ENCODE measurements at regions not wholly inside any gene's neighbourhood (a gene's known extent, or its start where the extent isn't known, plus 50 kb on each side); places are given as distances from the start of the nearest gene placed in this dataset.
"Not testable (repeated sequence)": the region's sequence is repeated elsewhere in the genome, so short reads cannot be mapped to it uniquely, and the experiment has no call there.

DNA sequence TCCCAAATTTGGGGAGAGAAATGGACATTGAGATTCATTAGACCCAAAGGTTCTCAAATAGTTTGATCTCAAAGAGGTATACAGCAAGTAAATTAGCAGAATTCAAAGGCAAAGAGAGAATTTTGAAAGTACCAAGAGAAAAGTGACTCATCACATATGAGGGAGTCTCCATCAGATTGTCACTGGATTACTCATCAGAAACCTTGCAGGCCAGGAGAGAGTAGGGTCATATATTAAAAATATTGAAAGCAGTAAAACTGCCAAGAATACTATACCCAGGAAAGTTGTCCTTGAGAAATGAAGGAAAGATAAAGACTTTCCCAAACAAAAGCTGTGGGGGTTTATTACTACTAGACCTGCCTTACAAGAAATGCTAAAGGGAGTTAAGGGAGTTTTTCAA is 140.6 kb downstream of the TMEM168 start:
- no peaks in the 10 kb centered on the region for H3K4me1 ChIP-seq (ENCODE audit: control insufficient read depth in 2 of 2, insufficient read depth in 2 of 2, low read length in 2 of 2)
- no peak for DNase-seq (ENCODE audit: low read depth in 6 of 9, low spot score in 9 of 9)
- H3K27me3 ChIP-seq (ENCODE audit: control insufficient read depth in 2 of 2, insufficient read depth in 1 of 2, low read length in 1 of 2) = no peaks in the 10 kb centered on the region
- H3K9me3 ChIP-seq (ENCODE audit: control insufficient read depth in 2 of 2, insufficient read depth in 1 of 2, low read length in 1 of 2) = peaks cover 0 to 26% of the 10 kb centered on the region in 2 donors
- H3K27ac ChIP-seq (ENCODE audit: low read depth in 1 of 2, low read length in 1 of 2) = no peak overlapping the region
- H3K36me3 ChIP-seq (ENCODE audit: control insufficient read depth in 2 of 2, insufficient read depth in 2 of 2, low read length in 1 of 2) = no peaks in the 10 kb centered on the region
- no peak overlapping the region for H3K4me3 ChIP-seq (ENCODE audit: low read length in 2 of 2)

DNA sequence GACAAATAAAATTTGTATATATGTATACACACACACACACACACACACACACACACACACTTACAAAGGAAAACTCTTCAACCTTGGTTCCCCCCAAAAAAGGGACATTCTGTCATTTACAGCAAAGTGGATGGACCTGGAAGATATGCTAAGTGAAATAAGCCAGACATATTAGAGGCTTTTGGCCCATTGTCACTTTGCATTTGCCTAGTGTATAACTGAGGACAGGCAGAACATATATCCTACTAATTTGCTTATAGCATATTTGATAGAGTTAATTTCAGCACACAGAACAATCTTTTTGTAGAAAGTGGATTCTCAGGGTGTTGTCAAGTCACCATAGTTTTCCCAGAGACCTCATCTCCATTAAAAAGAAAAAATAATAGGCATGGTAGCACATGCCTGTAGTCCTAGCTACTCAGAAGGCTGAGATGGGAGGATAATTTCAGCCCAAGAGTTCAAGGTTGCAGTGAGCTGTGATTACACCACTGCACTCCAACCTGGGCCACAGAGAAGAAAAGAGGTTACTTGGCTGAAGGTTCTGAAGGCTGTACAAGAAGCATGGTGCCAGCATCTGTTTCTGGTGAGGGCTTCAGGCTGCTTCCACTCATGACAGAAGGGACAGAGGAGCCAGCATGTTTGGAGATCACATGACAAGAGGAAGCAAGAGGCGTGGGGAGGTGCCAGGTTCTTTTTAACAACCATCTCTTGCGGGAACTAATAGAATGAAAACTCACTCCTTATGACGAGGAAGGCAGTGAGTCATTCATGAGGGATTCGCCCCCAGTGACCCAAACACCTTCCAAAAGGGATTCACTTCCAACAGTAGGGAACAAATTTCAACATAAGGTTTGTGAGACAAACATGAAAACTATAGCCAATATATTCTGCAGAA is 135.6 kb downstream of the TMEM168 start:
- H3K27me3 ChIP-seq (ENCODE audit: control insufficient read depth in 2 of 2, insufficient read depth in 1 of 2, low read length in 1 of 2) = no peaks in the 10 kb centered on the region
- H3K9me3 ChIP-seq (ENCODE audit: control insufficient read depth in 2 of 2, insufficient read depth in 1 of 2, low read length in 1 of 2) = no peaks in the 10 kb centered on the region
- 82% methylated on average over 4 of the region's 4 CpGs for WGBS
- no peak overlapping the region for H3K4me3 ChIP-seq (ENCODE audit: low read length in 2 of 2)
- DNase-seq (ENCODE audit: low read depth in 6 of 9, low spot score in 9 of 9) = no peak
- H3K27ac ChIP-seq (ENCODE audit: low read depth in 1 of 2, low read length in 1 of 2) = no peak overlapping the region
- H3K36me3 ChIP-seq (ENCODE audit: control insufficient read depth in 2 of 2, insufficient read depth in 2 of 2, low read length in 1 of 2) = no peaks in the 10 kb centered on the region
- no peaks in the 10 kb centered on the region for H3K4me1 ChIP-seq (ENCODE audit: control insufficient read depth in 2 of 2, insufficient read depth in 2 of 2, low read length in 2 of 2)

DNA sequence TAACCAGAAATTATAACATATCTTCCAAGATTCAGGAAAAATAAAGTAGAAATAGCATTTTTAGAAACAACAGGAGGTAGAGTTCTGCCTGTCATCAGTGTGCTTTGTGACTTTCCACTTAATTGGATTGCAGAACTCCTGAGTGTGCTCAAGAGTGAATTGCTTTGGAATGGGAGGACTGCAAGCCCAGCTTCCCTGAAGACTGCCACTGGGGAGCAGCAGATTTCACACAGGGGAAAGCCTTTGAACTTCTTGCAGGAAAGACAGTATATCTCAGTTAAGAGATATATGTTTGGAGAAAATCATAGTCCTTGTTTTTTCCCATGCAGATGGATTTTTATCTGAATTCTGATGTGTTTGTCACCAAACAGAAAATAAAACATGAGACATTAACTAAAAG is 124.5 kb downstream of the TMEM168 start:
- Histone ChIP-seq H3K27me3 (ENCODE audit: control insufficient read depth in 2 of 2, insufficient read depth in 1 of 2, low read length in 1 of 2) (no peaks in the 10 kb centered on the region), H3K27ac (ENCODE audit: low read depth in 1 of 2, low read length in 1 of 2) (no peak overlapping the region), H3K4me1 (ENCODE audit: control insufficient read depth in 2 of 2, insufficient read depth in 2 of 2, low read length in 2 of 2) (no peaks in the 10 kb centered on the region), H3K36me3 (ENCODE audit: control insufficient read depth in 2 of 2, insufficient read depth in 2 of 2, low read length in 1 of 2) (no peaks in the 10 kb centered on the region), H3K9me3 (ENCODE audit: control insufficient read depth in 2 of 2, insufficient read depth in 1 of 2, low read length in 1 of 2) (no peaks in the 10 kb centered on the region), H3K4me3 (ENCODE audit: low read length in 2 of 2) (no peak overlapping the region)
- DNase-seq (ENCODE audit: low read depth in 6 of 9, low spot score in 9 of 9) = no peak

DNA sequence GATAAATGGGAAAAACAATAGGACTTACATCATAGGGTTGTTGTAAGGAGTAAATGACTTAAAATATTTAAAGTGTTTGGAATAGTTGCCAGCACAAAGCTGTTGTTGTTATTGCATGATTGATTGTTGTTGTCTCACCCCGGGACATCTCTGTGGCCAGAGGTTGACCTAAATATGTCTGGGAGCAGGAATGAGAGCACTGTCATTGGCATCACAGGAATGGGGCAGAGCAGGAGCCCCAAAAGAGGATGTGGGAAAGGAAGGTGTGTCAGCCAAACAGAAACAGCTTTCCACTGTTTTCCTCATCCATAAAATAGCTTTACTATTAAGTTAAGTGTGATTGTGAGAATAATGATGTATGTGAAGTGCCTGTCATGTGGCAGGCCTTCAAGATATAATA is 121.6 kb downstream of the TMEM168 start:
- Histone ChIP-seq H3K27ac (ENCODE audit: low read depth in 1 of 2, low read length in 1 of 2) (no peak overlapping the region), H3K27me3 (ENCODE audit: control insufficient read depth in 2 of 2, insufficient read depth in 1 of 2, low read length in 1 of 2) (no peaks in the 10 kb centered on the region), H3K4me1 (ENCODE audit: control insufficient read depth in 2 of 2, insufficient read depth in 2 of 2, low read length in 2 of 2) (no peaks in the 10 kb centered on the region), H3K4me3 (ENCODE audit: low read length in 2 of 2) (no peak overlapping the region), H3K36me3 (ENCODE audit: control insufficient read depth in 2 of 2, insufficient read depth in 2 of 2, low read length in 1 of 2) (no peaks in the 10 kb centered on the region), H3K9me3 (ENCODE audit: control insufficient read depth in 2 of 2, insufficient read depth in 1 of 2, low read length in 1 of 2) (no peaks in the 10 kb centered on the region)
- no peak for DNase-seq (ENCODE audit: low read depth in 6 of 9, low spot score in 9 of 9)
- 76% methylated on average over 1 of the region's 1 CpG for WGBS

DNA sequence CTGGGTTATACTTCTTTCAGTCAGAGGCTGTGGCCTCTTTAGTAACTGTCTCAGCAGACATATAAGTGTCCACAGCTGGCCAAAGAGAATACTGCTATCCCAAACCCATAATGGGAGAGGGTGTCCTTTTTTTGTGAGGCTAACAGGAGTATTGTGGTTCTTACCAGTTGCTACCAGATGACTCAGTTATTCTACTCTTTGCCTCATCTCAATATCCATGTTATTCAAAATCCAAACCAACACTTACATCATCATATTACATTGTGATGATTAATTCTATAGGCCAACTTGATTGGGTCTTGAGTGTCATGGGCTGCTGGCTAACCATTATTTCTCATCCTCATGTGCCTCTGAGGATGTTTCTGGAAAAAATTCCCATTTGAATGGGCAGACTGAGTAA is 120.9 kb downstream of the TMEM168 start:
- DNase-seq (ENCODE audit: low read depth in 6 of 9, low spot score in 9 of 9) = no peak
- H3K4me3 ChIP-seq (ENCODE audit: low read length in 2 of 2) = no peak overlapping the region
- H3K27ac ChIP-seq (ENCODE audit: low read depth in 1 of 2, low read length in 1 of 2) = no peak overlapping the region
- no peaks in the 10 kb centered on the region for H3K36me3 ChIP-seq (ENCODE audit: control insufficient read depth in 2 of 2, insufficient read depth in 2 of 2, low read length in 1 of 2)
- no peaks in the 10 kb centered on the region for H3K4me1 ChIP-seq (ENCODE audit: control insufficient read depth in 2 of 2, insufficient read depth in 2 of 2, low read length in 2 of 2)
- H3K9me3 ChIP-seq (ENCODE audit: control insufficient read depth in 2 of 2, insufficient read depth in 1 of 2, low read length in 1 of 2) = no peaks in the 10 kb centered on the region
- H3K27me3 ChIP-seq (ENCODE audit: control insufficient read depth in 2 of 2, insufficient read depth in 1 of 2, low read length in 1 of 2) = no peaks in the 10 kb centered on the region

DNA sequence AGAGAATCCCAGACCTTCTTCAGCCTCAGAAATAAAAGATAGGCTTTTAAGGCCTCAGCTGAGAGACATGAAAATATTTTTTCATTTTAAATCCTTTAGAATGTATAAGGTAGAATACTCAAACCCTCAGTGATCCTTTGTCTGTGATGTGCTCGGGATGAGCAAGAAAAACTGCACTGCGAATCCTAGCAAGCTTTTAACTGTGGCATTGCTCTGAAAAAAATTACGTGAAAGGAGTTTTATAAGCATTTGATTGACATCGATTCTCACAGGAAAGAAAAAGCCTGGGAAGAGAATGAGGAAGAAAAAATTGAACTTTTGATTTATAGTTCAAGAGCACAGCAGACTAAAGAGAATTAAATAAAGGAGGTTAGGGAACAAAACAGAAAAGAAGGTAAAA is 120.0 kb downstream of the TMEM168 start:
- H3K36me3 ChIP-seq (ENCODE audit: control insufficient read depth in 2 of 2, insufficient read depth in 2 of 2, low read length in 1 of 2) = no peaks in the 10 kb centered on the region
- 86% methylated on average over 4 of the region's 4 CpGs for WGBS
- no peaks in the 10 kb centered on the region for H3K4me1 ChIP-seq (ENCODE audit: control insufficient read depth in 2 of 2, insufficient read depth in 2 of 2, low read length in 2 of 2)
- no peaks in the 10 kb centered on the region for H3K27me3 ChIP-seq (ENCODE audit: control insufficient read depth in 2 of 2, insufficient read depth in 1 of 2, low read length in 1 of 2)
- H3K27ac ChIP-seq (ENCODE audit: low read depth in 1 of 2, low read length in 1 of 2) = no peak overlapping the region
- no peak for DNase-seq (ENCODE audit: low read depth in 6 of 9, low spot score in 9 of 9)
- H3K9me3 ChIP-seq (ENCODE audit: control insufficient read depth in 2 of 2, insufficient read depth in 1 of 2, low read length in 1 of 2) = no peaks in the 10 kb centered on the region
- H3K4me3 ChIP-seq (ENCODE audit: low read length in 2 of 2) = no peak overlapping the region

DNA sequence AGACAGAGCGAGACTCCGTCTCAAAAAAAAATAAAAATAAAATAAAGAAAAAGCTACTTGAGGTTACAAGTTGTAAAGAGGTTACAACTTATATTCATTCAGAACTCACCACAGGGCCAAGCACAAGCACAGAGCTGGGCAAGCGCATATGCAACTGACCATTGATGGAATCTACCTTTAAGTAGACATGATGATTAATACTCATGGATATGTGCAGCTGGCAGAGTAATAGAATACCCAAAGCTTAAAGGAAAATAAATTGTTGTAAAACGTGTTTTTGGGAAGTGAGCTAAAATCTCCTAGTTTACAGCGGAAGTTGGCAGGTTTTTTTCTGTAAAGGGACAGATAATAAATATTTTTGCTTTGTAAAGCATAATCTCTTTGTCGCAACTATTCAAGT is 111.6 kb downstream of the TMEM168 start:
- no peak overlapping the region for H3K27ac ChIP-seq (ENCODE audit: low read depth in 1 of 2, low read length in 1 of 2)
- 85% methylated on average over 6 of the region's 6 CpGs for WGBS
- H3K4me1 ChIP-seq (ENCODE audit: control insufficient read depth in 2 of 2, insufficient read depth in 2 of 2, low read length in 2 of 2) = no peaks in the 10 kb centered on the region
- no peak for DNase-seq (ENCODE audit: low read depth in 6 of 9, low spot score in 9 of 9)
- no peaks in the 10 kb centered on the region for H3K9me3 ChIP-seq (ENCODE audit: control insufficient read depth in 2 of 2, insufficient read depth in 1 of 2, low read length in 1 of 2)
- H3K36me3 ChIP-seq (ENCODE audit: control insufficient read depth in 2 of 2, insufficient read depth in 2 of 2, low read length in 1 of 2) = no peaks in the 10 kb centered on the region
- no peaks in the 10 kb centered on the region for H3K27me3 ChIP-seq (ENCODE audit: control insufficient read depth in 2 of 2, insufficient read depth in 1 of 2, low read length in 1 of 2)
- H3K4me3 ChIP-seq (ENCODE audit: low read length in 2 of 2) = no peak overlapping the region

DNA sequence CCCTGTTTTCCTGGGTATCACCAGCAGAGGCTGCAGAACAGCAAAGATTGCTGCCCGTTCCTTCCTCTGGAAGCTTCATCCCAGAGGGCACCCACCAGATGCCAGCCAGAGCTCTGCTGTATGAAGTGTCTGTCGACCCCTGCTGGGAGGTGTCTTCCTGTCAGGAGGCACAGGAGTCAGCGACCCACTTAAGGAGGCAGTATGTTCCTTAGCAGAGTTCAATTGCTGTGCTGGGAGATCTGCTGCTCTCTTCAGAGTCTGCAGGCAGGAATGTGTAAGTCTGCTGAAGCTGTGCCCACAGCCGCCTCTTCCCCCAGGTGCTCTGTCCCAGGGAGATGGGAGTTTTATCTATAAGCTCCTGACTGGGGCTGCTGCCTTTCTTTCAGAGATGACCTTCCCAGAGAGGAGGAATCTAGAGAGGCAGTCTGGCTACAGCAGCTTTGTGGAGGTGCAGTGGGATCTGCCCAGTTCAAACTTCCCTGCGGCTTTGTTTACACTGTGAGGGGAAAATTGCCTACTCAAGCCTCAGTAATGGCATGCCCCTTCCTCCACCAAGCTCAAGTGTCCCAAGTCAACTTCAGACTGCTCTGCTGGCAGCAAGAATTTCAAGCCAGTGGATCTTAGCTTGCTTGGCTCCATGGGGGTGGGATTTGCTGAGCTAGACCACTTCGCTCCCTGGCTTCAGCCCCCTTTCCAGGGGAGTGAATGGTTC is 100.6 kb downstream of the TMEM168 start:
- H3K4me1 ChIP-seq (ENCODE audit: control insufficient read depth in 2 of 2, insufficient read depth in 2 of 2, low read length in 2 of 2); H3K27ac ChIP-seq (ENCODE audit: low read depth in 1 of 2, low read length in 1 of 2); H3K27me3 ChIP-seq (ENCODE audit: control insufficient read depth in 2 of 2, insufficient read depth in 1 of 2, low read length in 1 of 2); DNase-seq (ENCODE audit: low read depth in 6 of 9, low spot score in 9 of 9); H3K36me3 ChIP-seq (ENCODE audit: control insufficient read depth in 2 of 2, insufficient read depth in 2 of 2, low read length in 1 of 2); H3K9me3 ChIP-seq (ENCODE audit: control insufficient read depth in 2 of 2, insufficient read depth in 1 of 2, low read length in 1 of 2); H3K4me3 ChIP-seq (ENCODE audit: low read length in 2 of 2): not testable (repeated sequence)
- WGBS = 76% methylated on average over 6 of the region's 6 CpGs

DNA sequence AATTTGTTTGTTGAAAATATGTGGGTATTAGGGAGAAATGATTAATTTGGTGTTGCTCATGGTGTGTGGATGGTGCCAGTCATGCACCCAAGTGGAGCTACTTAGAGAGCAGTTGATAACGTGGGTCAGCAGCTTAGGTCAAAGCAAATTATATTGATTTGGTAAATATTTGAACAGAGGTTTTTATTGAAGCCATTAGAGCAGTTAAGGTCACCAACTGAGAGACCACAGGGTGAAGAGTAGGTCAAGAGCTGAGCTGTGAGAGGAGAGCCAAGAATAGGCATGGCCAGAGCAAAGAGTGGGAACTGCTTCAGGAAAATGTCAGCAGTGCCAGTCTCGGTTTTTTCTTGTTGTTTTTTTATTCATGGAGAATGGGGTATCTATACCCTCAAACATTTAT is 97.9 kb downstream of the TMEM168 start:
- no peaks in the 10 kb centered on the region for H3K9me3 ChIP-seq (ENCODE audit: control insufficient read depth in 2 of 2, insufficient read depth in 1 of 2, low read length in 1 of 2)
- no peaks in the 10 kb centered on the region for H3K36me3 ChIP-seq (ENCODE audit: control insufficient read depth in 2 of 2, insufficient read depth in 2 of 2, low read length in 1 of 2)
- no peaks in the 10 kb centered on the region for H3K4me1 ChIP-seq (ENCODE audit: control insufficient read depth in 2 of 2, insufficient read depth in 2 of 2, low read length in 2 of 2)
- WGBS = 80% methylated on average over 2 of the region's 2 CpGs
- no peak for DNase-seq (ENCODE audit: low read depth in 6 of 9, low spot score in 9 of 9)
- H3K27me3 ChIP-seq (ENCODE audit: control insufficient read depth in 2 of 2, insufficient read depth in 1 of 2, low read length in 1 of 2) = no peaks in the 10 kb centered on the region
- no peak overlapping the region for H3K4me3 ChIP-seq (ENCODE audit: low read length in 2 of 2)
- H3K27ac ChIP-seq (ENCODE audit: low read depth in 1 of 2, low read length in 1 of 2) = no peak overlapping the region
